LNCAP (cell line): ENCODE measurements at regions not wholly inside any gene's neighbourhood (a gene's known extent, or its start where the extent isn't known, plus 50 kb on each side); places are given as distances from the start of the nearest gene placed in this dataset.

ENCODE experiments used
- CTCF ChIP-seq: fragments of 450-650 bp; IDR thresholded peaks from 2 replicates; pipeline ENCODE4 v1.5.1; 2017; ENCODE audit warnings: mild to moderate bottlenecking

GRCh38 chr9:73845954-73846690 lies 651.0 kb upstream of the RORB start:
- no peak for TF ChIP-seq CTCF

GRCh38 chr9:73847536-73847935 lies 649.6 kb upstream of the RORB start:
- no peak for TF ChIP-seq CTCF

- TF ChIP-seq CTCF = no peak
Measured at GRCh38 chr9:73853549-73853948, 643.6 kb upstream of the RORB start.

- TF ChIP-seq CTCF = no peak
Measured at GRCh38 chr9:73855206-73855605, 641.9 kb upstream of the RORB start.

GRCh38 chr9:73863924-73864323 lies 633.2 kb upstream of the RORB start:
- no peak for TF ChIP-seq CTCF

- no peak for TF ChIP-seq CTCF
Measured at GRCh38 chr9:73866451-73866850, 630.7 kb upstream of the RORB start.

- TF ChIP-seq CTCF = no peak
Measured at GRCh38 chr9:73869264-73869663, 627.9 kb upstream of the RORB start.

GRCh38 chr9:73871636-73872035 lies 625.5 kb upstream of the RORB start:
- no peak for TF ChIP-seq CTCF
